MG63 (cell line): ENCODE measurements at regions not wholly inside any gene's neighbourhood (a gene's known extent, or its start where the extent isn't known, plus 50 kb on each side); places are given as distances from the start of the nearest gene placed in this dataset.

Experiments
- DNase-seq: peaks from one replicate; pipeline ENCODE4 v3.0.0-alpha.2; 2020
- H3K27me3 ChIP-seq: fragments of 250-450 bp; sonication (Bioruptor Pico); 2 replicates; pipeline ENCODE4 v1.5.1; 2020; ENCODE audit warnings: mild to moderate bottlenecking, moderate library complexity
- H3K36me3 ChIP-seq: fragments of 250-450 bp; sonication (Bioruptor Pico); 2 replicates; pipeline ENCODE4 v1.5.1; 2020; ENCODE audit warnings: mild to moderate bottlenecking, moderate library complexity
- H3K4me3 ChIP-seq: fragments of 250-450 bp; sonication (Bioruptor Pico); 2 replicates; pipeline ENCODE4 v1.5.1; 2020; ENCODE audit warnings: mild to moderate bottlenecking, moderate library complexity
- H3K9me3 ChIP-seq: fragments of 250-450 bp; sonication (Bioruptor Pico); 2 replicates; pipeline ENCODE4 v1.5.1; 2020; ENCODE audit warnings: mild to moderate bottlenecking, moderate library complexity

- no peak for DNase-seq
- H3K9me3 ChIP-seq, result no peaks in the 10 kb centered on the region
- peaks cover 3% of the 10 kb centered on the region; the same call in 1 of the 2 replicates for H3K27me3 ChIP-seq
- H3K36me3 ChIP-seq, result no peaks in the 10 kb centered on the region
- H3K4me3 ChIP-seq, result no peak overlapping the region
Observed at GRCh38 chr5:168188182-168188581, 103.3 kb upstream of the WWC1 start.

GRCh38 chr5:168192120-168192519 lies 99.3 kb upstream of the WWC1 start:
- H3K9me3 ChIP-seq, result no peaks in the 10 kb centered on the region
- H3K27me3 ChIP-seq, result peaks cover 3% of the 10 kb centered on the region
- H3K4me3 ChIP-seq, result no peak overlapping the region
- DNase-seq, result no peak
- no peaks in the 10 kb centered on the region for H3K36me3 ChIP-seq

- no peak for DNase-seq
- H3K36me3 ChIP-seq, result no peaks in the 10 kb centered on the region
- peaks cover 3% of the 10 kb centered on the region for H3K27me3 ChIP-seq
- no peak overlapping the region for H3K4me3 ChIP-seq
- H3K9me3 ChIP-seq, result no peaks in the 10 kb centered on the region
Observed at GRCh38 chr5:168193493-168194250, 97.8 kb upstream of the WWC1 start.

DNA sequence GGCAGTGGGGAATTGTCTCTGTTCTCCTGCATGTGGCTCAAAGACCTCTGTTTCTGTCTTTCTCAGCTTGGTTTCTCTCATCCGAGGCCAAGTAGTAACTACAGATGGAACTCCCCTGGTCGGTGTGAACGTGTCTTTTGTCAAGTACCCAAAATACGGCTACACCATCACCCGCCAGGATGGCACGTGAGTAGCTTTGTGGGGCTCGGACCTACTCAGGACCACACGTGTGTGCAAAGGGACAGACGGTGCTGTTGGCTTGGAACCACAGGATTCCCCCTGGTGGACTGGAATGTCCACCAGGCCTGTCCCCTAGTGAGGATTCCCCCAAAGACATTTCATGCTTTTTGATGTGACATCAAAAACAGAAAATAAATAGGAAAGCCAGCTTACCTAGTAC lies 96.3 kb upstream of the WWC1 start:
- no peak overlapping the region for H3K4me3 ChIP-seq
- no peaks in the 10 kb centered on the region for H3K9me3 ChIP-seq
- H3K36me3 ChIP-seq, result no peaks in the 10 kb centered on the region
- DNase-seq, result no peak
- H3K27me3 ChIP-seq, result no peaks in the 10 kb centered on the region; the same call in none of the 2 replicates

- no peaks in the 10 kb centered on the region; the same call in 1 of the 2 replicates for H3K27me3 ChIP-seq
- H3K36me3 ChIP-seq, result no peaks in the 10 kb centered on the region; the same call in 1 of the 2 replicates
- DNase-seq, result no peak
- H3K4me3 ChIP-seq, result no peak overlapping the region
- no peaks in the 10 kb centered on the region for H3K9me3 ChIP-seq
Observed at GRCh38 chr5:168198359-168198758, 93.1 kb upstream of the WWC1 start.

GRCh38 chr5:168202996-168203395 lies 88.4 kb upstream of the WWC1 start:
- H3K36me3 ChIP-seq, result no peaks in the 10 kb centered on the region; the same call in 1 of the 2 replicates
- H3K9me3 ChIP-seq, result no peaks in the 10 kb centered on the region
- no peak overlapping the region for H3K4me3 ChIP-seq
- no peak for DNase-seq
- no peaks in the 10 kb centered on the region; the same call in 1 of the 2 replicates for H3K27me3 ChIP-seq

- no peak for DNase-seq
- no peaks in the 10 kb centered on the region; the same call in 1 of the 2 replicates for H3K27me3 ChIP-seq
Observed at GRCh38 chr5:168204165-168204564, 87.3 kb upstream of the WWC1 start.

GRCh38 chr5:168207450-168208029 lies 83.9 kb upstream of the WWC1 start:
- no peak overlapping the region for H3K4me3 ChIP-seq
- DNase-seq, result no peak
- H3K36me3 ChIP-seq, result no peaks in the 10 kb centered on the region
- no peaks in the 10 kb centered on the region for H3K27me3 ChIP-seq
- H3K9me3 ChIP-seq, result no peaks in the 10 kb centered on the region

More at GRCh38 chr5:168204165-168204564, 87.3 kb upstream of the WWC1 start:
- Histone ChIP-seq H3K36me3 (no peaks in the 10 kb centered on the region; the same call in 1 of the 2 replicates), H3K9me3 (no peaks in the 10 kb centered on the region), H3K4me3 (no peak overlapping the region)

DNA sequence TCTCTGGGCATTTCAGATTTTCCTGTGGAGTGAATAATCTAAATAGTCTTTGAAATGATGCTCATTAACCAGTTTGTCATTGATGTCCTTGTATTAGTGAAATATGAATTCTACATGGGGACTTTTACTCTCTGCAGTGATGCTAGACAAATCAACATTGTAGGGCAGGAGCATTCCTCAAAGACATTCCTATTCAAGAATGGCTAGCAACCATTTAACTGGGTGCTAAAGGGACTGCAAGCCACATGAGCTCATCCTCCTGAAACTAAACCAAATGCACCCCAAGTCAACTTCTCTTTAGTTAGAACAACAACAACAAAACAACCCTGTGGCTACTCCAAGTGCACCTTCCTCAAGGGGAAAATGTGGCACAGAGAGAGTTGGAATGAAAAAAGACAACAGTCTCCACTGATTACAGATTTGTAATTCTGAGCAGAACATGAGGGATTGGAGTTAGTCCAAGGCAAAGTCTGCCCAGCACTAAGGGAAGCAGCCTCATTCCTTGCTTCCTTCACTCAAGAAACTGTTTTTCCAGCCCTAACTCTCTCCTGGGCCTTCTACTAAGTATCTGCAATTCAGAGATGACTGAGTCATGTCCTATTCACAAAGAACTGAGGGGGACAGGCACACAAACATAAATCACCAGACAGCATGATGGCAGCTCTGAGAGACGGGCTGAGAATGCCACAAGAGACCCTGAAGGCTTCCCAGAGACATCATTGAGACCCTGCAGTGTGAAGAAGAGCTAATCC lies 82.0 kb upstream of the WWC1 start:
- no peak for DNase-seq

GRCh38 chr5:168209997-168210396 lies 81.4 kb upstream of the WWC1 start:
- Histone ChIP-seq H3K4me3 (no peak overlapping the region), H3K27me3 (no peaks in the 10 kb centered on the region), H3K9me3 (no peaks in the 10 kb centered on the region), H3K36me3 (no peaks in the 10 kb centered on the region)
- peak; percentile 20 for DNase-seq

More for the DNA sequence above, 82.0 kb upstream of the WWC1 start:
- H3K36me3 ChIP-seq, result no peaks in the 10 kb centered on the region
- no peaks in the 10 kb centered on the region for H3K27me3 ChIP-seq
- no peaks in the 10 kb centered on the region for H3K9me3 ChIP-seq
- H3K4me3 ChIP-seq, result no peak overlapping the region

DNA sequence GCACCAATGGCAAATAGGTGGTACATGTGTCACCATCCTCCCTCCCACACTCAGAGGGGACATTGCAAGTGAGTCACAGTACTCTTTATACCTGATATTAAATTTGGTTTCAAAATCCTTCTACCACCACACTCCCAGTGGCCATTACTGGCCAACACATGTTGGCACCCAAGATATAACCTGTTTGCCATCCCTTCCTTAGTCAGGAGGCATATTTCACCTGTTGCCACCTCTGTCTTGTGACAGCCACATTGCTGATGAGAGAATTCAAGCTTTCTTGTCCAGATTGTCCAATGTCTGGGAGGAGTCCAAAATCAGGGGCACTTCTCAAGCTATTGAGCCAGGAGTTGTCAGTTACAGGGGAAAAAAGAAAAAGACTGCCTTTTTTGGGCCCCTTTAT lies 80.2 kb upstream of the WWC1 start:
- H3K36me3 ChIP-seq, result no peaks in the 10 kb centered on the region
- H3K9me3 ChIP-seq, result no peaks in the 10 kb centered on the region
- H3K27me3 ChIP-seq, result no peaks in the 10 kb centered on the region
- no peak overlapping the region for H3K4me3 ChIP-seq
- DNase-seq, result no peak

GRCh38 chr5:168211936-168212335 lies 79.5 kb upstream of the WWC1 start:
- Histone ChIP-seq H3K27me3 (no peaks in the 10 kb centered on the region), H3K4me3 (no peak overlapping the region), H3K36me3 (no peaks in the 10 kb centered on the region), H3K9me3 (no peaks in the 10 kb centered on the region)
- DNase-seq, result no peak

GRCh38 chr5:168214071-168214470 lies 77.4 kb upstream of the WWC1 start:
- Histone ChIP-seq H3K4me3 (no peak overlapping the region), H3K36me3 (no peaks in the 10 kb centered on the region), H3K27me3 (no peaks in the 10 kb centered on the region), H3K9me3 (no peaks in the 10 kb centered on the region)
- no peak for DNase-seq

DNA sequence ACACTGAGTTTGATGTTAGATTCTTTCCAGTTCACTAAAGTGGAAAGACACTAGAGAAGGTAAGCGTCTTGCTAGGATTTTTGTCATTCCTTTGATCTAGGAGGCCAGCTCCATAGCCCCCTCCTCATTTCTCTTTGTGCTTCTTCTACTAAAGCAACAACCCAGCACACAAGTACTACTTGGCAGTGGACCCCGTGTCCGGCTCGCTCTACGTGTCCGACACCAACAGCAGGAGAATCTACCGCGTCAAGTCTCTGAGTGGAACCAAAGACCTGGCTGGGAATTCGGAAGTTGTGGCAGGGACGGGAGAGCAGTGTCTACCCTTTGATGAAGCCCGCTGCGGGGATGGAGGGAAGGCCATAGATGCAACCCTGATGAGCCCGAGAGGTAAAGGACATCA lies 76.6 kb upstream of the WWC1 start:
- no peaks in the 10 kb centered on the region for H3K9me3 ChIP-seq
- no peaks in the 10 kb centered on the region for H3K36me3 ChIP-seq
- H3K4me3 ChIP-seq, result no peak overlapping the region
- no peaks in the 10 kb centered on the region for H3K27me3 ChIP-seq
- DNase-seq, result no peak

DNA sequence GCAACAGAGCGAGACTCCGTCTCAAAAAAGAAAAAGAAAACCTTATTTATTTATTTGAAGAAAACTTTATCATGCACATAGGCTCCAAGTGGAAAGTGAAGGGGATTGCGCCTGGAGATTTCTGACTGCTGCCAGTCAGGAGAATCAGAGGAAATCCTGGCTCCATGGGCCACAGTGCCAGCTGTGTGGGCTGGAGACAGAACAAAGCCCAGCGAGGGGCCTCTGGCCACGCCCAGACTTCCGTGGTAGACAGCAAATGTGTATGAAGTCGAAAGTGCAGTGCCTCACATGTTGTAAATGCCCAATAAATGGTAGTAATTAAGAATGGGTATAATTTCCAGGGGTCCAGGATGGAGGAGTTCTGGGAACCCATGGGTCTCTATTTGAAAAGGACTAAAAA lies 75.8 kb upstream of the WWC1 start:
- H3K36me3 ChIP-seq, result no peaks in the 10 kb centered on the region
- no peak overlapping the region for H3K4me3 ChIP-seq
- DNase-seq, result peak; percentile 46
- H3K27me3 ChIP-seq, result no peaks in the 10 kb centered on the region
- H3K9me3 ChIP-seq, result no peaks in the 10 kb centered on the region

GRCh38 chr5:168216989-168217388 lies 74.5 kb upstream of the WWC1 start:
- H3K4me3 ChIP-seq, result no peak overlapping the region

GRCh38 chr5:168217497-168217896 lies 73.9 kb upstream of the WWC1 start:
- no peak for DNase-seq
- Histone ChIP-seq H3K36me3 (no peaks in the 10 kb centered on the region), H3K9me3 (no peaks in the 10 kb centered on the region), H3K27me3 (no peaks in the 10 kb centered on the region), H3K4me3 (no peak overlapping the region)

More at GRCh38 chr5:168216989-168217388, 74.5 kb upstream of the WWC1 start:
- DNase-seq, result no peak
- Histone ChIP-seq H3K27me3 (no peaks in the 10 kb centered on the region), H3K36me3 (no peaks in the 10 kb centered on the region), H3K9me3 (no peaks in the 10 kb centered on the region)
